HepG2 (cell line): ENCODE measurements at regions not wholly inside any gene's neighbourhood (a gene's known extent, or its start where the extent isn't known, plus 50 kb on each side); places are given as distances from the start of the nearest gene placed in this dataset.

Source experiments
- ATAC-seq: fragments of 200-7000 bp; cut with Tn5 transposase; 3 replicates; pipeline ENCODE4 v1.9.1; 2020; ENCODE audit warnings: mild to moderate bottlenecking, moderate library complexity
- BruUV-seq: library from RNA; stranded (reverse); fragments of 400-500 nt; replicated peaks from 2 replicates; lab custom pipeline; 2021; lab: Mats Ljungman, UMichigan
- CTCF ChIA-PET: fragments of 300-600 bp; formaldehyde crosslinking; extraction: SDS; loops from one replicate; lab custom pipeline; 2021; ENCODE audit warnings: low total read pairs, inconsistent platforms, low intra/inter-chr PET ratio; lab: Yijun Ruan, JAX
- POLR2A ChIA-PET: fragments of 350-600 bp; sonication (Branson Sonifier 250); formaldehyde crosslinking; loops from one replicate; lab custom pipeline; 2020; ENCODE audit warnings: antibody characterized with exemption, inconsistent platforms; lab: Yijun Ruan, JAX
- DNase-seq: peaks from one replicate; pipeline ENCODE4 v3.0.0-alpha.2; 2015; ENCODE audit warnings: low spot score
- FAIRE-seq: peaks from 3 replicates; lab custom pipeline; 2011; peaks lifted over from hg19 to GRCh38; lab: Jason Lieb, UNC
- H2AFZ ChIP-seq: one replicate; pipeline ENCODE4 v1.6.1; 2011; ENCODE audit warnings: low read length, inconsistent platforms
- H3K27ac ChIP-seq: fragments of 300-600 bp; 3 replicates; pipeline ENCODE4 v1.8.0; 2011; ENCODE audit warnings: mixed run types, mild to moderate bottlenecking, mixed read lengths, low read length, inconsistent platforms; ENCODE audit not compliant: insufficient read depth; ENCODE audit errors: extremely low read length
- H3K27me3 ChIP-seq, 2 experiments: fragments of 200-600 bp in 1 of 2; 2 replicates in 1 of 2; 3 replicates in 1 of 2; pipeline versions ENCODE4 v1.6.0 to v1.8.0; 2011; ENCODE audit warnings: low read length in 2 of 2, mild to moderate bottlenecking in 2 of 2, moderate library complexity in 2 of 2, inconsistent platforms in 1 of 2; ENCODE audit not compliant: insufficient read depth in 2 of 2, control insufficient read depth in 1 of 2
- H3K36me3 ChIP-seq, 2 experiments: fragments of 200-600 bp in 1 of 2; replicated peaks in 1 of 2; 2 replicates in 1 of 2; 3 replicates in 1 of 2; pipeline versions ENCODE4 v1.5.1 to v1.8.0; 2011; ENCODE audit warnings: low read length in 2 of 2, inconsistent platforms in 1 of 2; ENCODE audit not compliant: insufficient read depth in 2 of 2, control insufficient read depth in 1 of 2
- H3K4me1 ChIP-seq: 2 replicates; pipeline ENCODE4 v1.5.1; 2012; ENCODE audit warnings: low read length, inconsistent platforms; ENCODE audit not compliant: insufficient read depth
- H3K4me2 ChIP-seq: 2 replicates; pipeline ENCODE4 v1.6.0; 2011; ENCODE audit warnings: low read depth, low read length, inconsistent platforms
- H3K4me3 ChIP-seq, 3 experiments: fragments of 200-600 bp in 1 of 3; sonication (generic), shearing (Covaris generic) in 1 of 3; replicated peaks in 1 of 3; 2 replicates each; pipeline ENCODE4 v1.5.1; 2011 to 2016; ENCODE audit warnings: low read length in 3 of 3, inconsistent platforms in 2 of 3, low read depth in 2 of 3, mild to moderate bottlenecking in 2 of 3, control low read depth in 1 of 3, mixed read lengths in 1 of 3; ENCODE audit not compliant: insufficient read depth in 1 of 3
- H3K79me2 ChIP-seq: one replicate; pipeline ENCODE4 v1.6.1; 2011; ENCODE audit warnings: low read length, inconsistent platforms; ENCODE audit not compliant: insufficient read depth
- H3K9ac ChIP-seq: 2 replicates; pipeline ENCODE4 v1.6.0; 2011; ENCODE audit warnings: mild to moderate bottlenecking, low read depth, low read length, inconsistent platforms; ENCODE audit not compliant: insufficient read depth
- H3K9me3 ChIP-seq: 2 replicates; pipeline ENCODE4 v1.5.1; 2012; ENCODE audit warnings: mild to moderate bottlenecking, low read length
- H4K20me1 ChIP-seq: 2 replicates; pipeline ENCODE4 v1.6.0; 2011; ENCODE audit warnings: inconsistent platforms, mild to moderate bottlenecking, low read length, moderate library complexity; ENCODE audit not compliant: insufficient read depth
- ATF7 ChIP-seq, 2 experiments: fragments of 450-650 bp in 1 of 2; sonication (generic) in 1 of 2; formaldehyde crosslinking in 1 of 2; IDR thresholded peaks; 2 replicates each; pipeline versions ENCODE4 v1.4.0 to v1.6.1; 2016 to 2020; ENCODE audit warnings: antibody characterized with exemption in 1 of 2, mild to moderate bottlenecking in 1 of 2, missing genetic modification reagents in 1 of 2
- EHMT2 ChIP-seq: fragments of 200-600 bp; sonication (generic); IDR thresholded peaks from 2 replicates; pipeline ENCODE4 v1.7.0; 2017; ENCODE audit warnings: antibody characterized with exemption, low read depth, low read length, borderline replicate concordance
- KDM1A ChIP-seq: IDR thresholded peaks from 2 replicates; pipeline ENCODE4 v1.6.1; 2016; ENCODE audit warnings: missing compliant biosample characterization
- SMARCE1 ChIP-seq: fragments of 450-650 bp; IDR thresholded peaks from 2 replicates; pipeline ENCODE4 v1.6.1; 2017; ENCODE audit warnings: borderline replicate concordance
- TRAFD1 ChIP-seq: sonication (generic); formaldehyde crosslinking; IDR thresholded peaks from 2 replicates; pipeline ENCODE4 v1.5.1; 2020; ENCODE audit warnings: missing genetic modification reagents, mild to moderate bottlenecking, borderline replicate concordance
- UBTF ChIP-seq: sonication (generic); formaldehyde crosslinking; IDR thresholded peaks from 2 replicates; pipeline ENCODE4 v1.4.0; 2020; ENCODE audit warnings: mild to moderate bottlenecking, missing genetic modification reagents
- ZFAT ChIP-seq: sonication (generic); formaldehyde crosslinking; conservative IDR thresholded peaks from 2 replicates; pipeline ENCODE4 v1.8.1; 2023; ENCODE audit warnings: missing genetic modification reagents, inconsistent platforms
- WGBS: methylation state at CpG from one replicate; pipeline ENCODE4 v1.1.6; 2017; ENCODE audit warnings: low lambda C conversion rate; 5-methylcytosine and 5-hydroxymethylcytosine counted together
- in situ Hi-C: cut with HindIII; loops from 2 replicates; pipeline ENCODE4 v1.10.0; 2017; ENCODE audit warnings: low pct_unique_long_range_greater_than_20kb; ENCODE audit not compliant: extremely low pct_ligation_motif_present
- intact Hi-C: fragments of 100-400 bp; cut with micrococcal nuclease; formaldehyde crosslinking; loops from one replicate; pipeline ENCODE4 v1.10.0; 2022; ENCODE audit not compliant: unreplicated experiment

- Histone ChIP-seq H3K9me3 (no peaks in the 10 kb centered on the region), H3K27me3 (no peaks in the 10 kb centered on the region), H3K4me3 (no peak overlapping the region), H3K4me1 (no peaks in the 10 kb centered on the region), H3K9ac (no peak overlapping the region), H3K27ac (no peak overlapping the region), H4K20me1 (no peaks in the 10 kb centered on the region), H2AFZ (no peak overlapping the region), H3K79me2 (no peaks in the 10 kb centered on the region), H3K36me3 (no peaks in the 10 kb centered on the region), H3K4me2 (no peak overlapping the region)
- CTCF ChIA-PET = no interaction called here
- no TSS peak for BruUV-seq
- WGBS = 3% methylated on average over 6 of the region's 7 CpGs
- in situ Hi-C loops (no loop called here), intact Hi-C loops (no loop called here)
- no peak for FAIRE-seq
- POLR2A ChIA-PET = no interaction called here
- TF ChIP-seq ATF7 (IDR thresholded peaks at IDR 0.05) (no peak), ATF7 (CRISPR knock-in tag; IDR thresholded peaks at IDR 0.05) (no peak), TRAFD1 (no peak), KDM1A (CRISPR knock-in tag) (no peak)
- no peak for ATAC-seq
- no peak for DNase-seq
Measured at GRCh38 chr9:16333691-16334090, 536.8 kb downstream of the BNC2 start.

GRCh38 chr9:16335788-16336580 lies 534.5 kb downstream of the BNC2 start:
- ChIA-PET CTCF (no interaction called here), POLR2A (no interaction called here)
- Histone ChIP-seq H3K27me3 (no peaks in the 10 kb centered on the region), H3K4me1 (no peaks in the 10 kb centered on the region), H3K36me3 (no peaks in the 10 kb centered on the region), H3K27ac (no peak overlapping the region), H3K9me3 (no peaks in the 10 kb centered on the region), H3K9ac (no peak overlapping the region), H3K79me2 (no peaks in the 10 kb centered on the region), H2AFZ (no peak overlapping the region), H4K20me1 (no peaks in the 10 kb centered on the region), H3K4me3 (no peak overlapping the region), H3K4me2 (no peak overlapping the region)
- intact Hi-C loops (no loop called here), in situ Hi-C loops (no loop called here)
- TF ChIP-seq ZFAT (CRISPR knock-in tag) (no peak), UBTF (CRISPR knock-in tag) (no peak), SMARCE1 (no peak), EHMT2 (no peak)
- FAIRE-seq (no peak), ATAC-seq (no peak), DNase-seq (no peak)
- no TSS peak for BruUV-seq
- WGBS = 17% methylated on average over 5 of the region's 7 CpGs
